Spleen (tissue), 3 donors: ENCODE measurements at regions not wholly inside any gene's neighbourhood (a gene's known extent, or its start where the extent isn't known, plus 50 kb on each side); places are given as distances from the start of the nearest gene placed in this dataset.

Experiments used
- POLR2A ChIP-seq, 3 donors: fragments of 450-650 bp; IDR thresholded peaks; one replicate each; pipeline ENCODE4 v1.5.1; 2017; ENCODE audit warnings: antibody characterized with exemption in 3 of 3, mild to moderate bottlenecking in 1 of 3
- POLR2AphosphoS5 ChIP-seq, 3 donors: sonication (generic); formaldehyde crosslinking; IDR thresholded peaks; one replicate each; pipeline ENCODE4 v1.5.1; 2017; ENCODE audit warnings: antibody characterized with exemption in 3 of 3

GRCh38 chr14:45810152-45810872 lies 557.3 kb upstream of the MIS18BP1 start:
- no peak for TF ChIP-seq POLR2A (IDR thresholded peaks at IDR 0.05)
- TF ChIP-seq POLR2AphosphoS5 (IDR thresholded peaks at IDR 0.05): no peak
